ENCODE measurements at regions not wholly inside any gene's neighbourhood (a gene's known extent, or its start where the extent isn't known, plus 50 kb on each side); places are given as distances from the start of the nearest gene placed in this dataset.
"Not testable (repeated sequence)": the region's sequence is repeated elsewhere in the genome, so short reads cannot be mapped to it uniquely, and the experiment has no call there.

DNA sequence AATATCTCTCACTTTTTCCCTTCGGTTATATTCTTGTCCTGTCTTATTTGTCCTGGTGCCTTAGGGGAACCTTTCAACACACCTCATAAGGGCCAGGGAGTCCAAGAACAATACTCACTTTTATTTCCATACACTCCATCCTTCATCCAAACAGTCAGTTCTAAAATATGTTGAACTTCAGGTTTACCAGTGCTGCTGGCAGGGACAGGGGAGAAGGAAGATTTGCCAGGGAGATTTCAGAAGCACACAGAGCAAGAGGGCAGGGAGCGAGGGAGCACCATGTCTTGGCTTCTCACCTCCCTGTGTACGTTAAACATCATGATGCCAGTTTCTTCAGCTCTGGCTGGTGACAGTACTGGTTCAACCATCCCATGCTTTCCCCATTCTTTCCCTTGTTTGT is 631.1 kb upstream of the FAT1 start:
- no peak for DNase-seq (ENCODE audit: low spot score)

DNA sequence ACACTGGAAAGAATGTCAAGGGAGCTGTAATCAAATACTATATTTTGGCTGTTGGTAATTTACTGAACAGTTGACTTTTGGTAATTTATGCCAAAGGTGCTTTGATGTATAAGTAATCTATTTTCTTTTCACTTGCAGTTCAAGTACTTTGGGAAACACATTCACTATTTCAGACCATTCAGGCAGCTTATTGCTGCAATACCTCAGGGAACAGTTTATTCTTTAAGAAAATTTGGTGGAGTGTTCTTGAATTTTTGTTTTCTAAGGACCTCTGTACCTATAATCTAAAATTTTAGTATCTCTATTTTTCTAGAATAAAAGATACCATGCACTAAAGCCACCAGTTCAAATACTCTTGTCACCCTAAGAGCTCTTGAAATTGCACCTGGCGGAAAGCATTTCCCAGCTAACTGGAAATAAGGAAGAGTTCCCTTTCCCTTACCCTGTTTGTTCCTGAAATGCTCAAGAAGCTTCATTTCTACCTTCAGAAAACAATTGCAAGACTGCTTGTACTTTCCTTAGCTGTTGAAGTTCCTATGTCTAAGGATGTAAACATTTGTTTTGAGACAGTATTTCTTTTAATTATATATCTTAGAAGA is 633.5 kb upstream of the FAT1 start:
- DNase-seq (ENCODE audit: low spot score): no peak

DNA sequence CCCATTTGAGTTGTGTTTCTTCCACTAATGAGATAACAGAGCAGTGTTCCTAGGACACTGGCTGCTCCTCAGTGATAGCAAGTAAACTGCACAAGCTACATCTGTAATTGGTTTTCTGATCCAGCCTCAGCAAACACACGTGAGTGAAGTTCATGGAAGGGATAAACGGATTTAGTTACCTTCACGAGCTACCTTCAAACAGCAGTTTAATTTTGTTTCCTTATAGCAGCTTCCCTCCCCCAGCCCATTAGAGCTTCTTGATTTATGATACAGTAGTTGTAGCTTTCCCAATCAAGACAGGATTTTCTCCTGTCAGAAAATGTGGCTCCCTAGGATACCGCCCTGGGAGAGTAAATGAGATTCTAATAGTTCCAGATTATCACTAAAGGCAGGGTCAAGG is 634.2 kb upstream of the FAT1 start:
- no peak for DNase-seq (ENCODE audit: low spot score)

DNA sequence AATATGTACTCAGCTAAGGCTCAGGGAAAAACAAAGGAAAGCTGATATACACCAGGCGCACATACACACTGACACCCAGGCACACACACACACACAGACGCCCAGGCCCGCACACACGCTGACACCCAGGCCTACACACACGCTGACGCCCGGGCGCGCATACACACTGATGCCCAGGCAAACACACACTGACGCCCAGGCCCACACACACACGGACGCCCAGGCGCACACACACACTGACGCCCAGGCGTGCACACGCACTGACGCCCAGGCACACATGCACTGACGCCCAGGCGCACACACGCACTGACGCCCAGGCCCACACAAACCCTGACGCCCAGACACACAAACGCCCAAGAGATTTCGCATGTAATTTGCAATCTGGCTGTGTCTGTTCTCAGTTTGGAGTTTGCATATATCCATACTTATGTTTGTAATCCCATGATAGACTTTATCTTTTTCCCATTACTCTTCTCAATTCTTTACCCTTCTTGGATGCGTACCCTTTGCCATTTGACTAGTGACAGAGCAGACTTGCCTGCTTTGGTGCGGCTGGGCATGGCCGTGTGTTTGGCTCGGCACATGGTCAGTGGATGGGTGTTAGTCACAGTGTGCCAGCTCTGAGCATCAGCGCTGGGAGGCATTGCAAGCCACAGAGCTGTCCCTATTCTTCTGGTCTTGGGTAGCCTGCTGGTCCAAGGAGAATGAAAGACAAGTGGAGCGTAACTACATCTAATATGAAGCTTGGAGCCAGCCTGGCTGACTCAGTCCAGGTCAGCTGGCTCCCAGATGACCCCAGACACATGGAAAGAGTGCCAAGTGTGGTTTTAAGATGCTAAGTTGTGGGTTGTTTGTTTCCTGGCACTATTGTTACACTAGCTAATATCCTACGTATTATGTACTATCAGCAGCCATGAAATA is 632.4 kb upstream of the ZFP42 start:
- no peak for DNase-seq (ENCODE audit: low spot score)

DNA sequence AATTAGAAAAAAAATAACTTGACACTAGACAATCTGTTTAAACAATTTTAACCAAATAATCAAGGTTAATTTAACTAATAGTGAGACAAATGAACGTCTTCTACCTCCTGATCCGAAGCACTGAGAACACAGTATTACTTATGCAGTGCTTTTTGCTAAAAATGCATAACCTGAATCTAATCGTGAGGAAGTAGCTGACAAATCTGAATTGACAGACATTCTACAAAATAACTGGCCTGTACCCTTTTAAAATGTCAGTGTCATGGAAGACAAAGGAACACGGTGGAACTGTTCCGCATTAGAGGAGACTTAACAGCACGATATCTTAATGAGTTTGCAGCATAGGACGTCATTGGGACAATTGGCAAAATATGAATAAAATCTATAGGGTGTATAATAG is 631.2 kb upstream of the ZFP42 start:
- DNase-seq (ENCODE audit: low spot score): no peak

DNA sequence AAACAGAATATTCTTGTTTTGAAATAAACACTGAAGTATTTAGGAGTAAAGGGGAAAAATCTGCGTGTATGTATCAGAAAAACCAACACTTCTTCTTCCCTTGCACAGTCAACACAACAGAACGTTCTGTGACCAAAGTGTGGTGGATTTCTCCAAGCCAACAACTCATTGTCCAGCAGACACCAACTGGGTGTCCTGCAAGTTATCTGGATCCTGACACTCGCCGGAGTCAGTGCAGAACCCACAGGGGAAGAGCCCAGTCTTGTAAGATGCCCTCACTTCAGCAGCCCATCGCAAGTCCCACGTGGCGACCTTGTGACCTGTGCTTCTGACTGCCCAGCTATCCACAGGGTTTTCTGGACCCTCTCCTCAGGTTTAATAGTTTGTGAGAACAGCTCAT is 630.7 kb upstream of the ZFP42 start:
- no peak for DNase-seq (ENCODE audit: low spot score)

DNA sequence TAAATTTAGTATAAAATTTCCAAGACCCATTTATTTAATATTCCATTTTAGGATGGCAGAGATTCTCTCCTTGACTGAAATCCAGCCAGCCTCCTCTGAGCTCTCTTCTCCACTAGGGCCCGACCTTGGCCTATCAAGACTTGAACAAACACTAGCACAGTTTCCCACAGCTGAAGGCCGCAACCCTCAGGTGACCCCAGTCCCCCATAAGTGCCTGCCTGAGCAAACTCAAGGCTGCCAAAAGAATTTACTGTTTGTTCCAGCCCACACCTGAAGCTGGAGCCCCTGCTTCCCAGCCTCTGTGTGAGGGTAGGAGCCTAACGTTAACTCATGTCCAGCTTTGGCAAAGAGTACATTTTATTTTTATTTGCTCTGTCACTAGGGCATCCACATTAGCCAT is 629.0 kb upstream of the ZFP42 start:
- DNase-seq (ENCODE audit: low spot score): no peak

DNA sequence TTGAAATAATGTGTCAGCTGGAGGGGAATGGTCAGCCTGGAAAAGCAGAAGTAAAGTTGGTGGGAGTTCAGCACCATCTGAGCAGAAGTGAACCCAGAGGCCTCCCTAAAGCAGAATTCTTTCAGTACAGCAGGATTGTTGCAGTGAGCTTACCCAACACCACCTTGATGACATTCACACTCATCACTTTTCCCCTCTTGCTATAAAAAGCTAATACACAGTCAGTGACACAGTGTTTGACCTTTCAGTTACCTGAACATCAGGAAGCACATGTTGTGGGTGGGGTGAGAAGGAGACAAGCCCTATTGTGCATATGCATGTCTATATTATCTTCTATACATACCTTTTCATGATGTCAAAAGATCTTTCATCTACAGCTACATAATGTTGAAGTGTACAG is 624.7 kb upstream of the ZFP42 start:
- DNase-seq (ENCODE audit: low spot score): no peak

DNA sequence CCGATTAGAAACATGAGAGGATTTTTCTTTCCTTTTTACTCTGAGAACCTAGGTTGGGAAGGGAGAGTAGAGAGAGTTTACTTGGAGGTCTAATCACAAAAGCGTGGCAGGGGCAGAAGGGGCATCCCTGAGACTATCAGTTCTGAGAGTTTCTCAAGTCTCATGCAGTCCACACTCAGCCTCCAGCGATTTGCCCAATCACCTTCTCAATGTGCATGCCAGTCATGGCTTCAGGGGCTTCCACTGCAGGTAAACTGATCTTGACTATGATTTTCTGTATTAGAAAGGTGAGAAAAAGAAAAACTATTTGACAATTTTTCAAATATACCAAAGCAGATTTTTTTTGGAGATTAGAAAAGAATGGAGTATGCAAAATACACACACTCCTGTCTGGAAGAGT is 617.1 kb upstream of the ZFP42 start:
- no peak for DNase-seq (ENCODE audit: low spot score)

DNA sequence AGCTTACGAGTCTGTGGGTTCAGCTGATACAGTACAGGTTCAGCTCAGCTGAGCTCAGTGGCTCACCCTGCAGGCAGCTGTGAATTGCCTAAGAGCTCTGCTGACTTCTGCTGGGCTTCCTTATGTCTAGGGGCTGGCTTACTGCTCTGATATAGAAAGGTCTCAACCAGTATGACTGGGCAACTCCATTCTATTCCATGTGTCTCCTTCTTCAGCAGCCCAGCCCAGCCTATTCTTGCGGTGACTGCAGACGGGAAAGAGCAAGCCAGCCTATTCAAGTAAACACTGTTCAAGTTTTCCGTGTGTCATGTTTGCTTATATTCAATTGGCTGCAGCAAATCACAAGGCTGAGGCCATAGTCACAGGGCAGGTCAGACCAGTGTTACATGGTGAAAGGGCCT is 615.4 kb upstream of the ZFP42 start:
- DNase-seq (ENCODE audit: low spot score): peak; percentile 38

DNA sequence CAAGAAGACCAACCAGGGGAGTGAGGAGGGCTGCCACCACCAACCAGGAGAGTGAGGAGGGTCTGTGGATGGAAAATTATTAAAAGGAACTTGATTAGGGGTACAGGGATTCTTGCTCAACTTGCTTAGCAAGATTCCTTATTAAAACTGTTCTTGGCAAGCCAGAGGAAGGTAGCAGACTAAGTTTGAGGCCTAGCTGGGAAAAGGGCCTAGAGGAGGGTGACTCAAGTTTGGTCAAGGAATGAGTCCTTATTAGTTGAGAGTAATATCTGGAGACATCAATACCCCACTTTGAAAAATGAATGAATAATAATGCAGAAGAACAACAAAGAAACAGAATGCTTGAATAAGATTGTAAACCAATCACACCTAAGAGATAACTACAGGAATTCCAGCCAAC is 612.4 kb upstream of the ZFP42 start:
- no peak for DNase-seq (ENCODE audit: low spot score)

DNA sequence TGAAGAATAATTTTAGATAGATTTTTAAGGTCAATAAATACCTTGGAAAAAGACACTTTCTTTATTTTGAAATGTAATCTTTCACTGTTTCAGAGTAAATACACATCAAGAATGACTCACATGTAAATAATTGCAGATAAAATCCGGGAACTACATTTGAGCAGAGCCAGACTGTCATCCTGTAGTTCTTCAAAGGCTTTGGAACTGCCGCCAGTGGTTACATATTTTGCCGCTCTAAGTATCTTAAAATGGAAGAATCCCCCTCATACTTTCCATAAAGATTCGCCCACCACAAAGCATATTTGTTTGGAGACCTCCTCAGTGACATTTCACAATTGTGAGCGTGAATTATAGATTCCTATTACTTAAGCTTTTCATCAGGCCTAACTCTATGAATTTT is 607.8 kb upstream of the ZFP42 start:
- DNase-seq (ENCODE audit: low spot score): no peak

DNA sequence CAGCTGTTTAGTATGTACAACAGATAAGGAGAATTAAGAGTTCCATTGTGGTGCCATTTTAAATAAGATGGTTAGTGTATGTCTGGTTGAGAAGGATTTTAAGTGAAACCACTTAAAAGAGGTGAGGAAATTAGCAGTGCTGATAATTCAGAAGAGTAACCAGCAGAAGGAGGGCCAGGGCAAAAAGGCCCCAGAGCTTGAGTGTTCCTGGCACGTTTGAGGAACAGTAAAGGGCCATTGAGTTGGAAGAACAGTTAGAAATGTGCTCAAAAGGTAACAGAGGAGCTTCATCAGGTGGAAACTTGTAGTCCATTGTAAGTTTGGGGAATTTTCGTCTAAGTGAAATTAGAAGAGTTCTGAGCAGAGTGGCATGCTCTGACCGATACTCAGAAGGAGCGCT is 606.2 kb upstream of the ZFP42 start:
- no peak for DNase-seq (ENCODE audit: low spot score)

DNA sequence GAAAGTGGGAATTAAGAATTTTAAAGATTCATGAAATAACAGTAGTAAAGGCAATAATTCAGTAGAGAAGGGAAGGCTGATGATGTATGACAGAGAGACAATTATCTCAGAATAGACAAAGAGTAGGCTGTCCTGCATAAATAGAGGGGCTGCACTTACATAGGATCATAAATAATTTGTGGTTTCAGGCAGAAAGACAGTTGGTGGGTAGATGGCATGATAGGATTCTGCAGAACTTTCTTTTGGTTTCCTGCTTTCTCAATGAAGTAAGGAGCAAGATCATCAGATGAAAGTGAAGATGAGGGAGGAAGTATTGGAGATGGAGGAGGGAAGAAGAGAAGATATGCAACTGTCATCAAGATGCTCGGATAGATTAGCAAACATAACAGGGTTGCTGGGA is 604.9 kb upstream of the ZFP42 start:
- no peak for DNase-seq (ENCODE audit: low spot score)

DNA sequence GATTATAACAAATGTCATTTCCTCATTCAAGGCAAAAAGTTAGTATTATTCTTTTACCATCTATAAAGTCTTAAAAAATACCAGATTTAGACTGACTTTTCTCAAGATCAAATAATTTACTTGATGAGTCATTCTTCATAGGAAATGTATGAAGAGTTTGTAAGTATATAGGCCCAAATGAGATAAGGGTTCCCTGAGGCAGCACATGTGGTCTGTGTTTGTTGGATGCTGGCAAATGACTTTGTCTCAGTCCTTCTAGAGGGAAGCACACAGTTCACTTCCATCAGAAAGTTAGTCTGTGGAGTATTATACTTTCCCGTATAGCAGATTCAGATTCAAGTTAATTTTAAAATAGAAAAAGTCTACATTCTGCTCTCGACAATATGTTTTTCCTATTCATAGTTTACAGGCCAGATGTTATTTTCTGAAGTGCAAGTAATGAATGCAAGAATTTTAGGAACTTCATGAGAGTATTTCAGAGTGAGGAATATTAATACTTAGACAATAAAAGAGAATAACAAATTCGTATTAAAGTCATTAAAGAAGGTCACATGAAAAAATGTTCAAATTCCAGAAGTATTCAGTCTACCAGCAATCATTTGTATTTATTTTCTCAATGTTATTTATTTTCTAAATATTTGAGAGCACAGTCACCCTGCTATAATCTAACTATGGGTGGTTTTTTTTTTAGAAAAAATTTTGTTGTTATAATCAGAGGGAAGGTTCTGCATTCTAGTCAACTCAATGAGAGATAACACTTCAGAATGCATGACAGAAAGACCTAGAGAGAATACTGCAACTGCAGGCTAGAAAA is 601.8 kb upstream of the ZFP42 start:
- DNase-seq (ENCODE audit: low spot score): no peak

DNA sequence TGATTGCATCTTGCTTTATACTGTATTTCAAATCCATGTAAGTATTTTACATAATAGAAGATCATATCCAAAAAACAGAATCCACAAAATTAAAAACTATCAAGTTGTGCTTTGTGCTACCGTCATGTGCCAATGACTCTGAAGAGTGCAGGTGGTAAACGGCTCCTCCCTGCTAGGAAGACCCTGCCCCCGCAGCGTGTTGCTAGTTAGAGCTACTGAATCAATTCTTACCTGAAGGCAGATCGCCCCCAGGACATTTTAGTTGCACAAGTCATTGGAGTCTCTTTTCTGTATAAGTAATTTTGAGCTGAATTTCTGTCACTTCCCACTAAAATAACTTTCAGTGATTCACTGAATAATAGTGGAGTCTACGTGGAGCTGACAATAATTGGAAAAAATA is 599.5 kb upstream of the ZFP42 start:
- DNase-seq (ENCODE audit: low spot score): no peak

DNA sequence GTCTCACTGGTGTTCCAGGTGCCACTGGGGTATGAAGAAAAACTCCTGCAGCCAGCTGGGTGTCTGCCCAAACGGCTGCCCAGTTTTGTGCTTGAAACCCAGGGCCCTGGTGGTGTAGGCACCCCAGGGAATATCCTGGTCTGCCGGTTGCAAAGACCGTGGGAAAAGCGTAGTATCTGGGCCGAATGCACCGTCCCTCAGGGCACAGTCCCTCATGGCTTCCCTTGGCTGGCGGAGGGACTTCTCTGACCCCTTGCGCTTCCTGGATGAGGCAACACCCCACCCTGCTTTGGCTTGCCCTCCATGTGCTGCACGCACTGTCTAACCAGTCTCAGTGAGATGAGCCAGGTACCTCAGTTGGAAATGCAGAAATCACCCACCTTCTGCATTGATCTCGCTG is 587.1 kb upstream of the ZFP42 start:
- not testable (repeated sequence) for DNase-seq (ENCODE audit: low spot score)

DNA sequence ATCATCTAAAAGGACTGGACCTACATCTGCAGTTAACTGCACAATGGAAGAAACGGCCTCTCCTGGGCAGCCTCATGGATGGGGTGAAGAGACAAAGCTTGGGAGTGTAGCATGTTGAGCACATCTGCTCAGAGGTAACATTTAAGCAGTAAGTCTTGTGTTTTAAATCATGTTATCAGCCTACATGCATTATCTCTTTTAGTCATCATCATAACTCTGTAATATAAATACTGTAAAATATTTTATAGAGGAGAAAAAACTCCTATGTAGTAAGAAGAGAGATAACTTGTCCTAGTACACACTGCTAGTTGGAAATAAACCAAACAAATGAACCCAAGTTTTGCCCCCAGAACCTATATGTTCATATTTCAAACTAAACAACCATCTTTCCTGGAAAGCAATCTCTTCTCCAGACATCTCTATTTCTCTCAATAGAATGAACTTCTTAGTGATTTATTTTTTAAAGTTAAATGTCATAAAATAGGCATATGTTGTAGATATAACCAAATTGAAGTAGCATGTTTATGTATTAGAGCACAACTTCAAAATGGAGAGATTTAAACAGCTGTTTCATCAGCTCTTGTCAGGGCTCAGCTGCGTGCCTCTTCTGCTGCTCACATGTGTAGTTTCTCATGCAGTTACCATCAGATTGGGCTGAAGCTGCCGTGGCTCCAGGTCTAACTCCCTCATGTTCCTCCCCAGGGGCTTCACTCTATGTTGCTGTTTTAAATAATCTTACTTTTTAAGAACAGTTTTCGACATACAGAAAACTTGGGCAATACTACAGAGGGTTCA is 581.8 kb upstream of the ZFP42 start:
- no peak for DNase-seq (ENCODE audit: low spot score)

DNA sequence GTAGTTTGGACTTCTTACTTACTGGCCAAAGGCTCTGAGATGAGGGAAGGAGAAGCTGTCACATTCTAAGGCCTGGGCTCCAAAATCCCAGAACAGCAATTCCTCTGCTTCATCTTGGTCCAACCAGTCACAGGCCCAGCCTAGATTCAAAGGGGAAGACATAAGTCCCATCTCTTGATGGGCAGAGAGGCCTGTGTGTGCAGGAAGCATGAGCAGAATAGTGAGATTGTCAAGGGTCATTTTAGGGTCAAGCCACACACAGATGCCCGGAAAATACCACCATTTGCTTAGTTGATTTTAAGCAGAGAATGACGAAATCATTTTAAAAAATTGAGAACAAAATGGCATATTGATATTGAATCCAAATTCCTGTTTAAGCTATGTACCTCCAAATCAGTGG is 580.9 kb upstream of the ZFP42 start:
- DNase-seq (ENCODE audit: low spot score): no peak

DNA sequence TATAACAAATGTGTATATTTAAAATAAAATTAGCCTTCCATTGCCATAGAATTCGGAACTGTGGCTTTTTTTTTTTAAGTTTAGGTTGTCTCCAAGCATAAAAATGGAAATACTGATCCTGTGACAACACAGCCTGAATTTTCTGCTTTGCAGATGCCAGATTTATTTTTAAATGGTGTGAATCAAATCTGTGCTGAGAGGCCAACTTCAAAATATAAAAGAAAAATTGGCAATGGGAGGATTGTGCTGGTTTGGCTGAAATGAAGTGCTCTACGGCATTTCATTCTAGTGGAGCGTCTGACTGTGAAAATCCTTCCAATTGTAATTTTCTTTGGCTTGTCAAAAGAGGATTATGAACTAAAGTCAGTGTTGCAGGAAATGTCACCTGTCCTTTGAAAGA is 580.3 kb upstream of the ZFP42 start:
- DNase-seq (ENCODE audit: low spot score): no peak

DNA sequence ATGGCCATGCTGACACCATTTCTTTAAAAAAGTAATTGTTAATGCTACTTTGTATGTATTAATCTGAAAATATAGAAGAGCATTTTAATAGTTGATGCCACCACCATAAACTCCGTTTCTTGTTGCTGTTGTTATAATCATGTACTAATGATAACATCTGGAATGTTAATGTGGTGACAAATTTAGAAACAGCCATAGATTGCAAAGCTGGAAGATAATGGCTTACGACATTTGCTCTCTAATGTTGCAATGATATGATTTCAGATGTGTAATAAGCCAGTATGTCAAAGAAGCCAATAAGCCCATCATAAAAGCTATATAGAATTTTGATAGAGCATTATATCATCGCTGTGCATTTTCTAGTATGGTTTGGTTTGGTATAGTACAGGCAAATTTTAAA is 579.4 kb upstream of the ZFP42 start:
- no peak for DNase-seq (ENCODE audit: low spot score)

DNA sequence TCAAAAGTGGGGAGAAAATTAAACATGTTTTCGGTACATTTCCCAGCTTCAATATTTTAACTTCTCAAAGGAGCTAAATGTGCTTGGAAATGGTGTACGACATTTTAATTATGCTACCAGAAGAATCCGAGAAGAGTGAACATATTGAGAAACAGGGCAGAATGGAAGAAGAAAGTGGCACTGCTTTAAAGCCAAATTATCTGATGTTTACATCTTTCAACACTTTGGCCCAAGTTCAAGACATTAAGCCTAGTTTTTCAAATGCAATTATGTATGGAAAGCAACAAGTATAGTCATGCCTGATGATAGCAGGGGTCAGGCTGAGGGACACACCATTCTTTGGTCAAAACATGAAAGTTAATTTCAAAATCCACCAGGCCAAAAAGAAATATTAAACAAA is 577.9 kb upstream of the ZFP42 start:
- DNase-seq (ENCODE audit: low spot score): no peak
